ENCODE measurements at regions not wholly inside any gene's neighbourhood (a gene's known extent, or its start where the extent isn't known, plus 50 kb on each side); places are given as distances from the start of the nearest gene placed in this dataset.

GRCh38 chr20:56693217-56693616 is 64.1 kb downstream of the TFAP2C start:
- Histone ChIP-seq H3K9me3 (ENCODE audit: control insufficient read depth, insufficient read depth, low read length) (no peaks in the 10 kb centered on the region; the same call in 1 of the 2 replicates), H3K4me3 (ENCODE audit: low read depth, low read length) (no peak overlapping the region), H3K27me3 (ENCODE audit: control insufficient read depth, insufficient read depth, low read length) (no peaks in the 10 kb centered on the region), H3K27ac (ENCODE audit: low read depth, low read length) (no peak overlapping the region)
- POLR2A ChIA-PET: no interaction called here
- CTCF ChIA-PET: no interaction called here
- DNase-seq (ENCODE audit: low read depth, low spot score): no peak
- TF ChIP-seq, protein P1, sequence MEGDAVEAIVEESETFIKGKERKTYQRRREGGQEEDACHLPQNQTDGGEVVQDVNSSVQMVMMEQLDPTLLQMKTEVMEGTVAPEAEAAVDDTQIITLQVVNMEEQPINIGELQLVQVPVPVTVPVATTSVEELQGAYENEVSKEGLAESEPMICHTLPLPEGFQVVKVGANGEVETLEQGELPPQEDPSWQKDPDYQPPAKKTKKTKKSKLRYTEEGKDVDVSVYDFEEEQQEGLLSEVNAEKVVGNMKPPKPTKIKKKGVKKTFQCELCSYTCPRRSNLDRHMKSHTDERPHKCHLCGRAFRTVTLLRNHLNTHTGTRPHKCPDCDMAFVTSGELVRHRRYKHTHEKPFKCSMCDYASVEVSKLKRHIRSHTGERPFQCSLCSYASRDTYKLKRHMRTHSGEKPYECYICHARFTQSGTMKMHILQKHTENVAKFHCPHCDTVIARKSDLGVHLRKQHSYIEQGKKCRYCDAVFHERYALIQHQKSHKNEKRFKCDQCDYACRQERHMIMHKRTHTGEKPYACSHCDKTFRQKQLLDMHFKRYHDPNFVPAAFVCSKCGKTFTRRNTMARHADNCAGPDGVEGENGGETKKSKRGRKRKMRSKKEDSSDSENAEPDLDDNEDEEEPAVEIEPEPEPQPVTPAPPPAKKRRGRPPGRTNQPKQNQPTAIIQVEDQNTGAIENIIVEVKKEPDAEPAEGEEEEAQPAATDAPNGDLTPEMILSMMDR (IDR thresholded peaks at IDR 0.05; ENCODE audit: low read depth, low read length): no peak

GRCh38 chr20:56697476-56697875 is 68.4 kb downstream of the TFAP2C start:
- no peak for DNase-seq (ENCODE audit: low read depth, low spot score)
- no peaks in the 10 kb centered on the region for H3K27me3 ChIP-seq (ENCODE audit: control insufficient read depth, insufficient read depth, low read length)
- no peak overlapping the region for H3K4me3 ChIP-seq (ENCODE audit: low read depth, low read length)
- no peaks in the 10 kb centered on the region; the same call in 1 of the 2 replicates for H3K9me3 ChIP-seq (ENCODE audit: control insufficient read depth, insufficient read depth, low read length)
- H3K27ac ChIP-seq (ENCODE audit: low read depth, low read length): no peak overlapping the region
- POLR2A ChIA-PET: no interaction called here
- CTCF ChIA-PET: no interaction called here
- TF ChIP-seq, protein P1 (IDR thresholded peaks at IDR 0.05; ENCODE audit: low read depth, low read length): no peak

- H3K4me3 ChIP-seq (ENCODE audit: low read depth, low read length): no peak overlapping the region
- H3K27me3 ChIP-seq (ENCODE audit: control insufficient read depth, insufficient read depth, low read length): no peaks in the 10 kb centered on the region
- TF ChIP-seq, protein P1 (IDR thresholded peaks at IDR 0.05; ENCODE audit: low read depth, low read length): no peak
- POLR2A ChIA-PET: no interaction called here
- peaks cover 3% of the 10 kb centered on the region; the same call in 1 of the 2 replicates for H3K9me3 ChIP-seq (ENCODE audit: control insufficient read depth, insufficient read depth, low read length)
- no peak overlapping the region for H3K27ac ChIP-seq (ENCODE audit: low read depth, low read length)
- CTCF ChIA-PET: no interaction called here
- DNase-seq (ENCODE audit: low read depth, low spot score): no peak
Measured at GRCh38 chr20:56698297-56698696, 69.2 kb downstream of the TFAP2C start.

DNA sequence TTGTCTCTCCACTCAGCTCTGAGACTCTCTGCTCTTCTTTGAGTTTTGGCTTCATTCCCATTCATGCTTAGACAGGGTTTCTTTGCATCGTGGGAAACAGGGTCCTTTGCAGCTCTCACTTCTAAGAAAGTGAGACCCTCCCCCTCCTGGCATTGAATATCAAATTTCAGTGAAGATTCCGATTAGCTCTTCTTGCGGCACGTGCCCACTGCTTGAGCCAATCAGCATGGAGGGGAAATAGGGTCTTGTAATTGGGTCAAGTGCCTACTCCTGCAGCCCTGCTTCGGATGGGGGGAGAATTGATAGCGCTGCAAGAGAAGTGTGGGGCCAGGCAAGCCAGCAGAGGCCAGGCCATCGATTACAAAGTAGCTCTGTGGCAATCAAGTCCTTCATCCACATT is 69.6 kb downstream of the TFAP2C start:
- peaks cover 3% of the 10 kb centered on the region; the same call in 1 of the 2 replicates for H3K9me3 ChIP-seq (ENCODE audit: control insufficient read depth, insufficient read depth, low read length)
- H3K27ac ChIP-seq (ENCODE audit: low read depth, low read length): no peak overlapping the region
- no peak overlapping the region for H3K4me3 ChIP-seq (ENCODE audit: low read depth, low read length)
- POLR2A ChIA-PET: no interaction called here
- DNase-seq (ENCODE audit: low read depth, low spot score): no peak
- TF ChIP-seq, protein P1 (IDR thresholded peaks at IDR 0.05; ENCODE audit: low read depth, low read length): no peak
- CTCF ChIA-PET: no interaction called here
- H3K27me3 ChIP-seq (ENCODE audit: control insufficient read depth, insufficient read depth, low read length): no peaks in the 10 kb centered on the region

GRCh38 chr20:56702931-56703840 is 74.1 kb downstream of the TFAP2C start:
- POLR2A ChIA-PET: no interaction called here
- H3K27me3 ChIP-seq (ENCODE audit: control insufficient read depth, insufficient read depth, low read length): no peaks in the 10 kb centered on the region
- DNase-seq (ENCODE audit: low read depth, low spot score): no peak
- peaks cover 3% of the 10 kb centered on the region; the same call in 1 of the 2 replicates for H3K9me3 ChIP-seq (ENCODE audit: control insufficient read depth, insufficient read depth, low read length)
- CTCF ChIA-PET: no interaction called here
- H3K4me3 ChIP-seq (ENCODE audit: low read depth, low read length): no peak overlapping the region
- TF ChIP-seq, protein P1 (IDR thresholded peaks at IDR 0.05; ENCODE audit: low read depth, low read length): no peak
- H3K27ac ChIP-seq (ENCODE audit: low read depth, low read length): no peak overlapping the region

All from AG04450 (cell line).